ENCODE measurements at regions not wholly inside any gene's neighbourhood (a gene's known extent, or its start where the extent isn't known, plus 50 kb on each side); places are given as distances from the start of the nearest gene placed in this dataset.
"Not testable (repeated sequence)": the region's sequence is repeated elsewhere in the genome, so short reads cannot be mapped to it uniquely, and the experiment has no call there.

GRCh38 chr9:42798571-42798970, 615.1 kb downstream of the SPATA31A6 start:
- H3K36me3 ChIP-seq (ENCODE audit: insufficient read depth, low read length); H4K20me1 ChIP-seq (ENCODE audit: insufficient read depth, low read length); H2AFZ ChIP-seq (ENCODE audit: low read depth, low read length); H3K4me3 ChIP-seq (ENCODE audit: low read depth in 1 of 2, low read length in 2 of 2); H3K79me2 ChIP-seq (ENCODE audit: insufficient read depth, low read length); H3K9me3 ChIP-seq (ENCODE audit: insufficient read depth, low read length, severe bottlenecking); H3K27ac ChIP-seq (ENCODE audit: low read length); H3K4me2 ChIP-seq (ENCODE audit: insufficient read depth, low read length); DNase-seq; H3K9ac ChIP-seq (ENCODE audit: low read depth, low read length); H3K27me3 ChIP-seq (ENCODE audit: insufficient read depth, low read length, poor library complexity); H3K4me1 ChIP-seq (ENCODE audit: insufficient read depth, low read length): not testable (repeated sequence)
- ATAC-seq (ENCODE audit: insufficient read depth, low read depth), result peak; percentile 57; the same call in 1 of the 3 replicates
- peak; percentile 16 for TF ChIP-seq CTCF (IDR thresholded peaks at IDR 0.05; ENCODE audit: borderline replicate concordance, extremely low read depth, low read length, poor library complexity, severe bottlenecking)

GRCh38 chr9:42802716-42803115, 619.3 kb downstream of the SPATA31A6 start:
- not testable (repeated sequence) for H3K27me3 ChIP-seq (ENCODE audit: insufficient read depth, low read length, poor library complexity)

GRCh38 chr9:42806674-42807073, 623.2 kb downstream of the SPATA31A6 start:
- H3K9ac ChIP-seq (ENCODE audit: low read depth, low read length); H3K4me3 ChIP-seq (ENCODE audit: low read depth in 1 of 2, low read length in 2 of 2); H3K9me3 ChIP-seq (ENCODE audit: insufficient read depth, low read length, severe bottlenecking); H2AFZ ChIP-seq (ENCODE audit: low read depth, low read length); H3K4me1 ChIP-seq (ENCODE audit: insufficient read depth, low read length); H3K36me3 ChIP-seq (ENCODE audit: insufficient read depth, low read length); DNase-seq; H3K27ac ChIP-seq (ENCODE audit: low read length); H3K79me2 ChIP-seq (ENCODE audit: insufficient read depth, low read length); H3K27me3 ChIP-seq (ENCODE audit: insufficient read depth, low read length, poor library complexity); ATAC-seq (ENCODE audit: insufficient read depth, low read depth); H3K4me2 ChIP-seq (ENCODE audit: insufficient read depth, low read length); H4K20me1 ChIP-seq (ENCODE audit: insufficient read depth, low read length): not testable (repeated sequence)

More at GRCh38 chr9:42802716-42803115, 619.3 kb downstream of the SPATA31A6 start:
- H4K20me1 ChIP-seq (ENCODE audit: insufficient read depth, low read length); H3K27ac ChIP-seq (ENCODE audit: low read length); H3K4me1 ChIP-seq (ENCODE audit: insufficient read depth, low read length); H3K4me3 ChIP-seq (ENCODE audit: low read depth in 1 of 2, low read length in 2 of 2); H3K4me2 ChIP-seq (ENCODE audit: insufficient read depth, low read length); H3K79me2 ChIP-seq (ENCODE audit: insufficient read depth, low read length); DNase-seq; H2AFZ ChIP-seq (ENCODE audit: low read depth, low read length); ATAC-seq (ENCODE audit: insufficient read depth, low read depth); H3K9ac ChIP-seq (ENCODE audit: low read depth, low read length); H3K36me3 ChIP-seq (ENCODE audit: insufficient read depth, low read length); H3K9me3 ChIP-seq (ENCODE audit: insufficient read depth, low read length, severe bottlenecking): not testable (repeated sequence)

- not testable (repeated sequence) for ATAC-seq (ENCODE audit: insufficient read depth, low read depth); H3K9ac ChIP-seq (ENCODE audit: low read depth, low read length); H3K4me1 ChIP-seq (ENCODE audit: insufficient read depth, low read length); H4K20me1 ChIP-seq (ENCODE audit: insufficient read depth, low read length); DNase-seq; H3K9me3 ChIP-seq (ENCODE audit: insufficient read depth, low read length, severe bottlenecking); H2AFZ ChIP-seq (ENCODE audit: low read depth, low read length); H3K27ac ChIP-seq (ENCODE audit: low read length); H3K36me3 ChIP-seq (ENCODE audit: insufficient read depth, low read length); H3K79me2 ChIP-seq (ENCODE audit: insufficient read depth, low read length); H3K27me3 ChIP-seq (ENCODE audit: insufficient read depth, low read length, poor library complexity); H3K4me3 ChIP-seq (ENCODE audit: low read depth in 1 of 2, low read length in 2 of 2); H3K4me2 ChIP-seq (ENCODE audit: insufficient read depth, low read length)
Observed at GRCh38 chr9:42821468-42821867, 638.0 kb downstream of the SPATA31A6 start.

- ATAC-seq (ENCODE audit: insufficient read depth, low read depth); H3K9ac ChIP-seq (ENCODE audit: low read depth, low read length); H3K9me3 ChIP-seq (ENCODE audit: insufficient read depth, low read length, severe bottlenecking); H3K27me3 ChIP-seq (ENCODE audit: insufficient read depth, low read length, poor library complexity); H3K4me1 ChIP-seq (ENCODE audit: insufficient read depth, low read length); H3K4me3 ChIP-seq (ENCODE audit: low read depth in 1 of 2, low read length in 2 of 2); H4K20me1 ChIP-seq (ENCODE audit: insufficient read depth, low read length); H3K4me2 ChIP-seq (ENCODE audit: insufficient read depth, low read length); H3K36me3 ChIP-seq (ENCODE audit: insufficient read depth, low read length); DNase-seq; H3K27ac ChIP-seq (ENCODE audit: low read length); H2AFZ ChIP-seq (ENCODE audit: low read depth, low read length); H3K79me2 ChIP-seq (ENCODE audit: insufficient read depth, low read length): not testable (repeated sequence)
Observed at GRCh38 chr9:42848156-42848555, 664.7 kb downstream of the SPATA31A6 start.

GRCh38 chr9:42850896-42851693, 667.6 kb downstream of the SPATA31A6 start:
- H3K4me2 ChIP-seq (ENCODE audit: insufficient read depth, low read length); H3K4me3 ChIP-seq (ENCODE audit: low read depth in 1 of 2, low read length in 2 of 2); H3K4me1 ChIP-seq (ENCODE audit: insufficient read depth, low read length); H4K20me1 ChIP-seq (ENCODE audit: insufficient read depth, low read length); DNase-seq; H3K36me3 ChIP-seq (ENCODE audit: insufficient read depth, low read length); H2AFZ ChIP-seq (ENCODE audit: low read depth, low read length); H3K27ac ChIP-seq (ENCODE audit: low read length); ATAC-seq (ENCODE audit: insufficient read depth, low read depth); H3K9me3 ChIP-seq (ENCODE audit: insufficient read depth, low read length, severe bottlenecking); H3K9ac ChIP-seq (ENCODE audit: low read depth, low read length); H3K27me3 ChIP-seq (ENCODE audit: insufficient read depth, low read length, poor library complexity); H3K79me2 ChIP-seq (ENCODE audit: insufficient read depth, low read length): not testable (repeated sequence)

GRCh38 chr9:42851701-42852100, 668.2 kb downstream of the SPATA31A6 start:
- not testable (repeated sequence) for H3K27me3 ChIP-seq (ENCODE audit: insufficient read depth, low read length, poor library complexity); H2AFZ ChIP-seq (ENCODE audit: low read depth, low read length); H3K4me3 ChIP-seq (ENCODE audit: low read depth in 1 of 2, low read length in 2 of 2); H3K27ac ChIP-seq (ENCODE audit: low read length); H3K79me2 ChIP-seq (ENCODE audit: insufficient read depth, low read length); H3K36me3 ChIP-seq (ENCODE audit: insufficient read depth, low read length); ATAC-seq (ENCODE audit: insufficient read depth, low read depth); DNase-seq; H4K20me1 ChIP-seq (ENCODE audit: insufficient read depth, low read length); H3K4me1 ChIP-seq (ENCODE audit: insufficient read depth, low read length); H3K9me3 ChIP-seq (ENCODE audit: insufficient read depth, low read length, severe bottlenecking)
- 0 out of 2 replicates have a peak overlapping the region, but pooled peaks have one; percentile 37 for H3K9ac ChIP-seq (ENCODE audit: low read depth, low read length)
- peak overlapping the region; percentile 36; the same call in 1 of the 2 replicates for H3K4me2 ChIP-seq (ENCODE audit: insufficient read depth, low read length)

Measured in DND-41 (cell line).